SJCRH30 (cell line): ENCODE measurements at regions not wholly inside any gene's neighbourhood (a gene's known extent, or its start where the extent isn't known, plus 50 kb on each side); places are given as distances from the start of the nearest gene placed in this dataset.
"Not testable (repeated sequence)": the region's sequence is repeated elsewhere in the genome, so short reads cannot be mapped to it uniquely, and the experiment has no call there.

ENCODE experiments used
- DNase-seq, 2 experiments: peaks; one replicate each; pipeline ENCODE4 v3.0.0-alpha.2; 2015 to 2020
- H3K27ac ChIP-seq: fragments of 250-450 bp; sonication (Bioruptor Pico); 2 replicates; pipeline ENCODE4 v1.5.1; 2020; ENCODE audit warnings: mild to moderate bottlenecking, moderate library complexity
- H3K27me3 ChIP-seq: fragments of 250-450 bp; sonication (Bioruptor Pico); 2 replicates; pipeline ENCODE4 v1.5.1; 2020; ENCODE audit warnings: mild to moderate bottlenecking, moderate library complexity
- H3K36me3 ChIP-seq: fragments of 250-450 bp; sonication (Bioruptor Pico); 2 replicates; pipeline ENCODE4 v1.5.1; 2020; ENCODE audit warnings: mild to moderate bottlenecking, moderate library complexity
- H3K4me1 ChIP-seq: fragments of 250-450 bp; sonication (Bioruptor Pico); 2 replicates; pipeline ENCODE4 v1.5.1; 2020; ENCODE audit warnings: mild to moderate bottlenecking, moderate library complexity
- H3K4me3 ChIP-seq: fragments of 250-450 bp; sonication (Bioruptor Pico); 2 replicates; pipeline ENCODE4 v1.5.1; 2020; ENCODE audit warnings: mild to moderate bottlenecking, moderate library complexity
- H3K9me3 ChIP-seq: fragments of 250-450 bp; sonication (Bioruptor Pico); replicated peaks from 2 replicates; pipeline ENCODE4 v1.5.1; 2020; ENCODE audit warnings: mild to moderate bottlenecking, moderate library complexity

DNA sequence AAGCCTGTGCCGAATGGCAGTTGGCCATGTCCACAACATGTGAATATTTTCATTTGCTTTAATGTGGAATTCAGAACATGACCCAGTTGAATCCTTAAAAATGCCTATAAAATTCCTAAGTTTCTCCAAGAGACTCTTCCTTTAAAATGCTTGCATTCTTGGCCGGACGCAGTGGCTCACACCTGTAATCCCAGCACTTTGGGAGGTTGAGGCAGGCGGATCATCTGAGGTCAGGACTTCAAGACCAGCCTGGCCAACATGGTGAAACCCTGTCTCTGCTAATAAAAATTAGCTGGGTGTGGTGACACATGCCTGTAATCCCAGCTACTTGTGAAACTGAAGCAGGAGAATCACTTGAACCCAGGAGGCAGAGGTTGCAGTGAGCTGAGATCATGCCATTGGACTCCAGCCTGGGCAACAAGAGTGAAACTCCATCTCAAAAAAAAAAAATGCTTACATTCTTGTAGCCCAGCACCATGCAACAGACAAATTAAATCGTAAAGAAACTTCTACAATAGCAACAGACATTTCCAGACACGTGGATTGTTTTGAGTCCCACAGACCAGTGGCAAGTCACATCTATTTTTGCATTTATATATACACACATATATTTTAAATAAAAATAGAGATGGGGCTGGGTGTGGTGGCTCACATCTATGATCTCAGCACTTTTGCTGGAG lies 274.4 kb downstream of the GOLGA6L6 start:
- not testable (repeated sequence) for H3K36me3 ChIP-seq, DNase-seq

DNA sequence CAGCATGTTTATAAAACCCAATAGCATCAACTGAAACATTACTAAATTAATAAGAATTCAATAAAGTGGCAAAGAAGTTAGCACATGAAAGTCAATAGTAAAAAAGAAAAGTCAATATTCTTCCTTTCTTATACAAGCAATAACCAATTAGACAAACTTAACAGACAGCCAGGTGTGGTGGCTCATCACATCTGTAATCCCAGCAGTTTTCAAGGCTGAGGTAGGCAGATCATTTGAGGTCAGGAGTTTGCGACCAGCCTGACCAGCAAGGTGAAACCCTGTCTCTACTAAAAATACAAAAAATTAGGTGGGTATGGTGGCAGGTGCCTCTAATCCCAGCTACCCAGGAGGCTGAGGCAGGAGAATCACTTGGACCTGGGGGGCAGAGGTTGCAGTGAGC lies 275.9 kb downstream of the GOLGA6L6 start:
- not testable (repeated sequence) for H3K27ac ChIP-seq, H3K4me1 ChIP-seq, H3K9me3 ChIP-seq, H3K36me3 ChIP-seq, DNase-seq, H3K4me3 ChIP-seq, H3K27me3 ChIP-seq

More for the DNA sequence above, 274.4 kb downstream of the GOLGA6L6 start:
- not testable (repeated sequence) for H3K4me1 ChIP-seq, H3K27ac ChIP-seq, H3K27me3 ChIP-seq, H3K4me3 ChIP-seq, H3K9me3 ChIP-seq

DNA sequence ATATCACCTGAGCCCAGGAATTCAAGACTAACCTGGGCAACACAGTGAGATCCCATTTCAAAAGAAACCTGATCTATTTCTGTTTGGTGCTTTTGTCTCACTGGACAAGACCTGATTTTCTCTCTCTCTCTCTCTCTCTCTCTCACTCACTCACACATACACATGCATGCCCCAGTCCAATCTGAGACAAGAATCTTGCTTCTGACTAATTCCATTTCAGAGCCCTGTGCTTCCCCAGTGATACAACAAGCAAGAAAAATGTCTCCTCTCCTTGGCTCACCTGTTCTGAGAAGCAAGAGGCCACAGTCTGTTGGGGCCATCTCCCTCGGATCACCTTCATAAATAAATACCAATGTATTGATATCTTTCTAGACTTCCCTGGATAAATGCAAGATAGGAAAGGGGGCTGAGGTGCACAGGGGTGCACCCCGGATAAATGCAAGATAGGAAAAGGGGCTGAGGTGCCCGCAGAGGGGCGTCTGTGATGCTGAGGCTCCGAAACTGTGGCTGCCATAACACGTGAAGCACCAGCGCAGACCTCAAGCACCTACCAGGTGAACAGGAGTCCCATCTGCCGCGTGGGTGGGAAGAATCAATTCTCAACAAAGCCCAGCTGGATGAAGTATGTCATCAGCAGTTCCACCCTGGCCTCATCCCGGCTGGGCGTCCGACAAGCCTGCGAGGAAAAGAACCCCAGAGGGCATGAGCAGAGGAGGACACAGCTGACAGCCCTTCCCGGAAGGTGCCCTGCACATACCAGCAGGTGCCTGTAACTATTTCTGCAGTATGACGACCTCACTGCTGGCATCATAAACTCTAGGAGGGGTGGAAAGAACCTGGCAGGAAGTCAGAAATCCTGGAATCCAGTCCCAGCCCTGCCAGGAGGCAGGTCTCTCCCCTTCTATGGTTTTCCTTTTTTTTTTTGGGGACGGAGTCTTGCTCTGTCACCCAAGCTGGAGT lies 280.0 kb downstream of the GOLGA6L6 start:
- H3K27me3 ChIP-seq, result not testable (repeated sequence)

DNA sequence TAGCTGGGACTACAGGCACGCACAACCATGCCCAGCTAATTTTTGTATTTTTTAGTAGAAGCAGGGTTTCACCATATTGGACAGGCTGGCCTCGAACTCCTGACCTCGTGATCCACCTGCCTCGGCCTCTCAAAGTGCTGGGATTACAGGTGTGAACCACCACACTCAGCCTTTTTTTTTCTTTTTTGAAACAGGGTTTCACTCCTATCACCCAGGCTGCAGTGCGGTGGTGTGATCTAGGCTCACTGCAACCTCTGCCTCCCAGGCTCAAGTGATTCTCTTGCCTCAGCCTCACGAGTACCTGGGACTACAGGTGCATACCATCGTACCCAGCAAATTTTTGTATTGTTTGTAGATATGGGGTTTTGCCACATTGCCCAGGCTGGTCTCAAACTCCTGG lies 280.9 kb downstream of the GOLGA6L6 start:
- not testable (repeated sequence) for H3K36me3 ChIP-seq, H3K27ac ChIP-seq, H3K4me1 ChIP-seq, DNase-seq, H3K9me3 ChIP-seq, H3K4me3 ChIP-seq, H3K27me3 ChIP-seq

More for the DNA sequence above, 280.0 kb downstream of the GOLGA6L6 start:
- not testable (repeated sequence) for H3K9me3 ChIP-seq, H3K4me3 ChIP-seq, H3K27ac ChIP-seq, H3K36me3 ChIP-seq, DNase-seq, H3K4me1 ChIP-seq

DNA sequence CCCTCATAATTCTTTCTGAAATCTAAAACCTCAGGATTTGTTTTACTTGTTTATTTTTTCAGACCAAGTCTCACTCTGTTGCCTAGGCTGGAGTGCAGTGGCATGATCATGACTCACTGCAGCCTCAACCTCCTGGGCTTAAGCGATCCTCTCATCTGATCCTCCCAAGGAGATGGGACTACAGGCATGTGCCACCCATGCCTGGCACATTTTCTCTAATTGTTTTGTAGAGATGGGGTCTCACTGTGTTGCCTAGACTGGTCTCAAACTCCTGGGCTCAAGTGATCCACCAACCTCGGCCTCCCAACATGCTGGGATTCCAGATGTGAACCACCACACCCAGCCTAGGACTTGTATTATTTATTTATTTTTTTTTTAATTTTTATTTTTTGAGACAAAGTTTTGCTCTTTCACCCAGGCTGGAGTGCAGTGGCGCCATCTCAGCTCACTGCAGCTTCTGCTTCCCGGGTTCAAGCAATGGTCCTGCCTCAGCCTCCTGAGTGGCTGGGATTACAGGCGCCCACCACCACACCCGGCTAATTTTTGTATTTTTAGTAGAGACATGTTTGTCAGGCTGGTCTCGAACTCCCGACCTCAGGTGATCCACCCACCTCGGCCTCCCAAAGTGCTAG lies 281.9 kb downstream of the GOLGA6L6 start:
- H3K9me3 ChIP-seq, H3K27ac ChIP-seq, H3K4me3 ChIP-seq, DNase-seq, H3K27me3 ChIP-seq, H3K4me1 ChIP-seq, H3K36me3 ChIP-seq: not testable (repeated sequence)

DNA sequence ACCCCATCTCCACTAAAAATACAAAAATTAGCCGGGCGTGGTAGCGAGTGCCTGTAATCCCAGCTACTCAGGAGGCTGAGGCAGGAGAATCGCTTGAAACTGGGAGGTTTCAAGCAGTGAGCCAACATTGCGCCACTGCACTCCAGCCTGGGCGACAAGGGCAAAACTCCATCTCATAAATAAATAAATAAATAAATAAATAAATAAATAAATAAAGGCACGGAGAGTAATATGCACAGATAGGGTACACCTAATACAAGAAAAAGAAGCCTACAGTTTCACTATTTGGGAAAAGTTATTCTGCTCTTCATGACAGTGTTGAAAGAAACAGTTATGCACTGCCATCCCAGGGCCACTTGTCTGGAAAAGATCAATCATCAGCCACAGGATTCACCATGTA lies 285.2 kb downstream of the GOLGA6L6 start:
- not testable (repeated sequence) for H3K4me1 ChIP-seq, DNase-seq, H3K4me3 ChIP-seq, H3K27me3 ChIP-seq, H3K36me3 ChIP-seq, H3K27ac ChIP-seq, H3K9me3 ChIP-seq

DNA sequence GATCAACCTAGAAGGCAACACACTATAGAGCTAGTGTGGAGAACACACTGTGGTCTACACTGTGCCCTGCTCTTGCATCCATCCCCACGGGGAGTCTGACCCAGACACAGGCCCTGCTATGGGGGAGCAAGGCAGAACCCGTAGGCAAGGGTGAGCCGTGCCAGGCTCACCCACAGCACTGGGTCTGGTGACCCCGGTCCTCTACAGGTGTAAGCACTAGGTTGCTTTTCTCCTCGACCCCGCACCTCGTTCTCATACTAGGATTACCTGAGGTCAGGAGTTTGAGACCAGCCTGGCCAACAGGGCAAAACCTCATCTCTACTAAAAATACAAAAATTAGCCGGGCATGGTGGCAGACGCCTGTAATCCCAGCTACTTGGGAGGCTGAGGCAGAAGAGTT lies 286.0 kb downstream of the GOLGA6L6 start:
- not testable (repeated sequence) for DNase-seq, H3K4me1 ChIP-seq, H3K27me3 ChIP-seq, H3K4me3 ChIP-seq, H3K27ac ChIP-seq, H3K36me3 ChIP-seq, H3K9me3 ChIP-seq

DNA sequence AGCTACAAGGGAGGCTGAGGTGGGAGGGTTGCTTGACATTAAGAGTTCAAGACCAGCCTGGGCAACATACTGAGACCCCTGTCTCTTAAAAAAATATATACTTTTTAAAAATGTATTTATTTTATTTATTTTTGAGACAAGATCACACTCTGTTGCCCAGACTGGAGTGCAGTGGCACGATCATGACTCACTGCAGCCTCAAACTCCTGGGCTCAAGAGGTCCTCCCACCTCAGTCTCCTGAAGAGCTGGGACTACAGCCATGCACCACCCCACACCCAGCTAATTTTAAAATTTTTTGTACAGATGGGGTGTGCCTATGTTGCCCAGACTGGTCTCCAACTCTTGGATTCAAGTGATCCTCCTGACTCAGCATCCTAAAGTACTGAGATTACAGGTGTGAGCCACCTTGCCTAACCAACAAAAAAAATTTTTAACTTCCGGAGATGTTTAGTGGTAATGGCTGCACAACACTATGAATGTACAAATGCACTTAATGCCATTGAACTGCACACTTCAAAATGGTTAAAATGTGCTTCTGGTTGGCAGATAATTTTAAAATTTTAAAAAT lies 288.5 kb downstream of the GOLGA6L6 start:
- H3K27me3 ChIP-seq, H3K9me3 ChIP-seq, DNase-seq: not testable (repeated sequence)

DNA sequence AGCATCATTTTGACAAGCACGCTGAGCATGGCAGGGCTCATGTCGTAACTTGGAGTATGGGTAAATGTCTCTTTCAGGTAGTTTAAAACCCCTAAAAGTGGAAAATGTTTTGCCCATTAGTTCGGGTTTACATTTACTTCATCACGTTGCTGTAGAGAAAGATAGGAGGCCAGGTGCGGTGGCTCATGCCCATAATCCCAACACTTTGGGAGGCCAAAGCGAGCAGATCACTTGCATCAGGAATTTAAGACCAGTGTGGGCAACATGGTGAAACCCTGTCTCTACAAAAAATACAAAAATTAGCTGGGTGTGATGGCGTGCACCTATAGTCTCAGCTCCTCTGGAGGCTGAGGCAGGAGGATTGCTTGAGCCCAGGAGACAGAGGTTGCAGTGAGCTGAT lies 289.6 kb downstream of the GOLGA6L6 start:
- DNase-seq, H3K27me3 ChIP-seq, H3K9me3 ChIP-seq: not testable (repeated sequence)

More for the DNA sequence above, 288.5 kb downstream of the GOLGA6L6 start:
- not testable (repeated sequence) for H3K4me1 ChIP-seq, H3K36me3 ChIP-seq, H3K27ac ChIP-seq, H3K4me3 ChIP-seq

DNA sequence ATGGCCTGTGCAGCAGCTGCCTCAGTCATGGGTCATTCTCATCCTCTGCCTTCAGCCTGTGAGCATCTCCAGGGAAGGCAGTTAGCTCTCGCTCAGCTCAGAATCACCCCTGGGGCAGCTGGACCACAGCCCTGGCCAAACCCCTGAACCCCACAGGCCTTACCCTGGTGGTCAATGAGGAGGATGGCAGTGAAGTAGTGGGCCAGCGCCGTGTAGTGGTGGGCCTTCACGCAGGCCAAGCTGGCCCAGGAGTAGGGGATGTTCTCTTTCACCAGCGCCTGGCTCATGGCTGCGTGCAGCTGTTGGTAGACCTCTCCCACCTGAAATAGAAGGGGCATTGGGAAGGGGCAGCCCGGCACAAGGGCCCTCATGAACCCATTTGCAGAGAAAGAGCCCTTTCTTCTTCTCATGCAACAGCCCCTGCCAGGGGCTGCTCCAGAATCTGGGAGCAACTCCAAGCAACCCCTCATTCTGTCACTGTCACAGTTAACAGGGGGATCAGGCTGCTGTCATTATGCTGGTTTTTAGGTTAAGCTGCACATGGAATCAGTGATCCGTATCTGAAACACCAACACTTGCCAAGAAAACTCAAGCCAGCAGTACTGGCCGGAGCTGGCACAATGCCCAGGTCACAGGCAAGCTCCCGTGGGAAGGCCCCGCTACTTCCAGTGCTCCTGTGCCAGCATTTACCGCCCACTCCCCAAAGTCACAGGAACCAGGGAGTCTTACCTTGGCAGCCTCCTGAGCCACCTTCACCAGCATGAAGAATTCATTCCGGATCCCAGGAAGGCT lies 290.2 kb downstream of the GOLGA6L6 start:
- not testable (repeated sequence) for H3K27ac ChIP-seq, H3K9me3 ChIP-seq, H3K4me3 ChIP-seq, H3K36me3 ChIP-seq, H3K27me3 ChIP-seq, H3K4me1 ChIP-seq
- DNase-seq, result peak in 1 of 2 experiments; percentile 15

More for the DNA sequence above, 289.6 kb downstream of the GOLGA6L6 start:
- not testable (repeated sequence) for H3K4me1 ChIP-seq, H3K4me3 ChIP-seq, H3K27ac ChIP-seq, H3K36me3 ChIP-seq

DNA sequence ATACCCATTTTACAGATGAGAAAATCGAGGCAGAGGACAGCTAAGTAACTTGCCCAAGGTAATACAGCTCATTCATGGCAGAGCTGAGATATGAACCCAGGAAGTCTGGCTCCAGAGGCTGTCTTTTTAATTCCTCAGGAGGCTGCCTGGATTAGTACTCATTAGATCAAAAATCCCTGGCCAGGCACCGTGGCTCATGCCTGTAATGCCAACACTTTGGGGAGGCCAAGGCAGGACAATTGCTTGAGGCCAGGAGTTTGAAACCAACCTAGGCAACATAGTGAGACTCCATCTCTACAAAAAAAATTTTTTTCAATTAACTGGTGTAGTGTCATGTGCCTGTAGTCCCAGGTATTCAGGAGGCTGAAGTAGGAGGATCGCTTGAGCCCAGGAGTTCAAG lies 291.4 kb downstream of the GOLGA6L6 start:
- not testable (repeated sequence) for H3K9me3 ChIP-seq, H3K27ac ChIP-seq, H3K4me1 ChIP-seq, H3K36me3 ChIP-seq, DNase-seq, H3K4me3 ChIP-seq, H3K27me3 ChIP-seq

DNA sequence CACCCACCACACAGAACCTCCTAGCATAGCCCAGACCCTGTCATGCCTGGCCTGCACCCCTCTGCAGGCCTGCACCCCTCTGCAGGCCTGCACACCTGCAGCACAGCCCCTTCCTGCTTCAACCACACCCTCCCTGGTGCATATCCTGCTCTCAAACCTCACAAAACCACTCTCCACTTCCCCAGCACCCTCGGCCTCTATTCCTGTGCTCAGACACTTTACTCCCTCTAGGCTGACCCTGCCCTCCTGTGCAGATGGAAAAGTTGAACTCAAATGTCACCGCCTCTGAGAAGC lies 292.0 kb downstream of the GOLGA6L6 start:
- not testable (repeated sequence) for H3K9me3 ChIP-seq, H3K4me3 ChIP-seq, H3K27me3 ChIP-seq, H3K27ac ChIP-seq, H3K36me3 ChIP-seq, DNase-seq, H3K4me1 ChIP-seq

DNA sequence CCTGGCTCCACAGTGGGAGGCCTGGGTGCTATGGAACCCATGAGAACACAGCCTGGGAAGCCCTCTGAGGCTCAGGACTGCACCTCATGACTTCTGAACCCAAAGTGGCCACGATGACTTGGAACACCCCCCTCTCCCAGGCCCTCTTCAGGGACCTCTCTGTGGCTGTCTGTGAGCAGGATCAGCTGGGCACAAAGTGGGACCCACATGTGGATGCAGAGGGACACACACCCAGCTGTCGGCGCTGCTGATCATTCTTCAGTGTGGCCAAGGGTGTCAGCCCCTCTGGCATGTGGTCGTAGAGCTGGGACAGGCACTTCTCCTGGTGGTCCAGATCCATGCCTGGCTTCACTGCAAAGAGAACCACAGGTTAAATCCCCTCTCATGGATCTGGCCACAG lies 293.2 kb downstream of the GOLGA6L6 start:
- not testable (repeated sequence) for H3K9me3 ChIP-seq, H3K4me3 ChIP-seq, H3K4me1 ChIP-seq

DNA sequence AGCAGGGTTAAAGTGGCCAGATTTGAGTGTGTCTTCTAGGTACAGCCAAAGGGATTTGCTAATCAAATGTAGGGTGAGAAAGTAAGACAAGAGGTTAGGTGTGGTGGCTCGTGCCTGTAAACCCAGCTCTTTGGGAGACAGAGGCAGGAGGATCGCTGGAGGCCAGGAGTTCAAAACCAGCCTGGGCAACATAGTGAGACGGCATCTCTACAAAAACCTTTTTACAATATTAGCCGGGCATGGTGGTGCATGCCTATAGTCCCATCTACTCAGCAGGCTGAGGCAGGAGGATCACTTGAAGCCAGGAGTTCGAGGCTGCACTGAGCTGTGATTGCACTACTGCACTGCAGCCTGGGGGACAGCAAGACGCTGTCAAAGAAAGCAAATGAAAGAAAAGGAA lies 294.5 kb downstream of the GOLGA6L6 start:
- H3K36me3 ChIP-seq, H3K27ac ChIP-seq, H3K9me3 ChIP-seq, H3K27me3 ChIP-seq, DNase-seq, H3K4me3 ChIP-seq, H3K4me1 ChIP-seq: not testable (repeated sequence)

More for the DNA sequence above, 293.2 kb downstream of the GOLGA6L6 start:
- DNase-seq, H3K27me3 ChIP-seq, H3K27ac ChIP-seq, H3K36me3 ChIP-seq: not testable (repeated sequence)
